Smooth muscle cell (in vitro differentiated cells): ENCODE measurements at regions not wholly inside any gene's neighbourhood (a gene's known extent, or its start where the extent isn't known, plus 50 kb on each side); places are given as distances from the start of the nearest gene placed in this dataset.

Experiments used
- DNase-seq: peaks from one replicate; lab custom pipeline; 2025; ENCODE audit not compliant: unreplicated experiment; lab: John Stamatoyannopoulos, UW
- H2AFZ ChIP-seq: fragments of 200-600 bp; sonication (generic); 2 replicates; pipeline ENCODE4 v1.6.0; 2016; ENCODE audit warnings: antibody characterized with exemption, low read depth, mild to moderate bottlenecking
- H3F3A ChIP-seq: fragments of 200-600 bp; sonication (generic); 2 replicates; pipeline ENCODE4 v1.6.0; 2017; ENCODE audit warnings: antibody characterized with exemption, low read depth
- H3K27ac ChIP-seq: fragments of 200-600 bp; sonication (generic); 2 replicates; pipeline ENCODE4 v1.5.1; 2016; ENCODE audit warnings: low read depth, mild to moderate bottlenecking
- H3K27me3 ChIP-seq: fragments of 200-600 bp; sonication (generic); 2 replicates; pipeline ENCODE4 v1.6.1; 2016; ENCODE audit warnings: low read depth, mild to moderate bottlenecking
- H3K36me3 ChIP-seq: fragments of 200-600 bp; sonication (generic); 2 replicates; pipeline ENCODE4 v1.5.1; 2016; ENCODE audit warnings: low read depth
- H3K4me1 ChIP-seq: fragments of 200-600 bp; sonication (generic); 2 replicates; pipeline ENCODE4 v1.5.1; 2016; ENCODE audit warnings: low read depth
- H3K4me2 ChIP-seq: fragments of 200-600 bp; sonication (generic); 2 replicates; pipeline ENCODE4 v1.6.0; 2016; ENCODE audit warnings: mild to moderate bottlenecking
- H3K4me3 ChIP-seq: fragments of 200-600 bp; sonication (generic); 2 replicates; pipeline ENCODE4 v1.5.1; 2016; ENCODE audit warnings: mild to moderate bottlenecking
- H3K79me2 ChIP-seq: fragments of 200-600 bp; sonication (generic); 2 replicates; pipeline ENCODE4 v1.6.0; 2016; ENCODE audit warnings: low read depth, mild to moderate bottlenecking
- H3K9ac ChIP-seq: fragments of 200-600 bp; sonication (generic); 2 replicates; pipeline ENCODE4 v1.6.0; 2016; ENCODE audit warnings: low read depth
- H3K9me3 ChIP-seq: fragments of 200-600 bp; sonication (generic); replicated peaks from 2 replicates; pipeline ENCODE4 v1.5.1; 2016; ENCODE audit warnings: low read depth
- H4K20me1 ChIP-seq: fragments of 200-600 bp; sonication (generic); 2 replicates; pipeline ENCODE4 v1.6.0; 2016; ENCODE audit warnings: low read depth
- WGBS: methylation state at CpG from one replicate; pipeline ENCODE4 v1.1.7; 2016; ENCODE audit warnings: low lambda C conversion rate; 5-methylcytosine and 5-hydroxymethylcytosine counted together
- TF ChIP-seq, protein P1 (sequence below): fragments of 200-600 bp; sonication (generic); IDR thresholded peaks from 2 replicates; pipeline ENCODE4 v1.5.1; 2017; ENCODE audit warnings: borderline replicate concordance, mild to moderate bottlenecking, antibody characterized with exemption; ENCODE audit not compliant: insufficient read depth, poor library complexity, severe bottlenecking

GRCh38 chr5:152113401-152113800, 188.8 kb upstream of the GLRA1 start:
- no peaks in the 10 kb centered on the region for H3K79me2 ChIP-seq

GRCh38 chr5:152107220-152107619, 182.6 kb upstream of the GLRA1 start:
- H3K27me3 ChIP-seq = no peaks in the 10 kb centered on the region
- no peak overlapping the region for H3K4me3 ChIP-seq
- H3F3A ChIP-seq = no peaks in the 10 kb centered on the region
- H4K20me1 ChIP-seq = no peaks in the 10 kb centered on the region
- no peaks in the 10 kb centered on the region for H3K9me3 ChIP-seq
- no peak overlapping the region for H3K27ac ChIP-seq
- TF ChIP-seq, protein P1, sequence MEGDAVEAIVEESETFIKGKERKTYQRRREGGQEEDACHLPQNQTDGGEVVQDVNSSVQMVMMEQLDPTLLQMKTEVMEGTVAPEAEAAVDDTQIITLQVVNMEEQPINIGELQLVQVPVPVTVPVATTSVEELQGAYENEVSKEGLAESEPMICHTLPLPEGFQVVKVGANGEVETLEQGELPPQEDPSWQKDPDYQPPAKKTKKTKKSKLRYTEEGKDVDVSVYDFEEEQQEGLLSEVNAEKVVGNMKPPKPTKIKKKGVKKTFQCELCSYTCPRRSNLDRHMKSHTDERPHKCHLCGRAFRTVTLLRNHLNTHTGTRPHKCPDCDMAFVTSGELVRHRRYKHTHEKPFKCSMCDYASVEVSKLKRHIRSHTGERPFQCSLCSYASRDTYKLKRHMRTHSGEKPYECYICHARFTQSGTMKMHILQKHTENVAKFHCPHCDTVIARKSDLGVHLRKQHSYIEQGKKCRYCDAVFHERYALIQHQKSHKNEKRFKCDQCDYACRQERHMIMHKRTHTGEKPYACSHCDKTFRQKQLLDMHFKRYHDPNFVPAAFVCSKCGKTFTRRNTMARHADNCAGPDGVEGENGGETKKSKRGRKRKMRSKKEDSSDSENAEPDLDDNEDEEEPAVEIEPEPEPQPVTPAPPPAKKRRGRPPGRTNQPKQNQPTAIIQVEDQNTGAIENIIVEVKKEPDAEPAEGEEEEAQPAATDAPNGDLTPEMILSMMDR = no peak
- no peak overlapping the region for H3K9ac ChIP-seq
- no peaks in the 10 kb centered on the region for H3K79me2 ChIP-seq
- DNase-seq = no peak
- H3K4me1 ChIP-seq = no peaks in the 10 kb centered on the region
- no peaks in the 10 kb centered on the region for H3K36me3 ChIP-seq
- WGBS = 35% methylated on average over 3 of the region's 3 CpGs
- no peak overlapping the region for H3K4me2 ChIP-seq
- H2AFZ ChIP-seq = no peak overlapping the region

More at GRCh38 chr5:152113401-152113800, 188.8 kb upstream of the GLRA1 start:
- H4K20me1 ChIP-seq = no peaks in the 10 kb centered on the region
- no peaks in the 10 kb centered on the region for H3K4me1 ChIP-seq
- no peak overlapping the region for H3K9ac ChIP-seq
- H3F3A ChIP-seq = no peaks in the 10 kb centered on the region
- no peaks in the 10 kb centered on the region for H3K9me3 ChIP-seq
- TF ChIP-seq, protein P1 = no peak
- H3K4me3 ChIP-seq = no peak overlapping the region
- H3K36me3 ChIP-seq = no peaks in the 10 kb centered on the region
- no peak overlapping the region for H2AFZ ChIP-seq
- DNase-seq = no peak
- H3K4me2 ChIP-seq = no peak overlapping the region
- no peaks in the 10 kb centered on the region for H3K27me3 ChIP-seq
- 40% methylated on average over 2 of the region's 2 CpGs for WGBS
- H3K27ac ChIP-seq = no peak overlapping the region

DNA sequence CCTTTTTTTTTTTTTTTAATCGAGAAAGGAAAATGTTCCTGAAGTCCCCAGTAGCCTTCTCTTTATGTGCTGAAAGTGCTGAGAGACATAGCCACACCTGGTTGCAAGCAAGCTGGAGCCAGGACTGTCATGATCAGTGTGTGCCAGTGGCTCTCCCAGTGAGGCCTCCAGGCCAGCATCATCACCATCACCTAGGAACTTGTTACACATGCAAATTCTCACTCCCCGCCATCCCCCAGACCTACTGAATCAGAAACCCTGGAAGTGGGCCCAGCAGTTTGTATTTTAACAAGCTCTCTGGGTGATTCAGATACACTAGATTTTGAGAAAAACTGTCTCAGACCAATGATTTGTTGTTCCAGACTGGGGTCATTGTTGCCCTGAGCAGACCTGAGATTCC, 181.9 kb upstream of the GLRA1 start:
- Histone ChIP-seq H3K27ac (no peak overlapping the region), H4K20me1 (no peaks in the 10 kb centered on the region), H3K9me3 (no peaks in the 10 kb centered on the region), H3K4me2 (no peak overlapping the region), H3K36me3 (no peaks in the 10 kb centered on the region), H3K79me2 (no peaks in the 10 kb centered on the region), H3K9ac (no peak overlapping the region), H3F3A (no peaks in the 10 kb centered on the region), H3K4me3 (no peak overlapping the region), H2AFZ (no peak overlapping the region), H3K27me3 (no peaks in the 10 kb centered on the region), H3K4me1 (no peaks in the 10 kb centered on the region)
- TF ChIP-seq, protein P1 = no peak
- no peak for DNase-seq
- WGBS = 98% methylated on average over 2 of the region's 2 CpGs

DNA sequence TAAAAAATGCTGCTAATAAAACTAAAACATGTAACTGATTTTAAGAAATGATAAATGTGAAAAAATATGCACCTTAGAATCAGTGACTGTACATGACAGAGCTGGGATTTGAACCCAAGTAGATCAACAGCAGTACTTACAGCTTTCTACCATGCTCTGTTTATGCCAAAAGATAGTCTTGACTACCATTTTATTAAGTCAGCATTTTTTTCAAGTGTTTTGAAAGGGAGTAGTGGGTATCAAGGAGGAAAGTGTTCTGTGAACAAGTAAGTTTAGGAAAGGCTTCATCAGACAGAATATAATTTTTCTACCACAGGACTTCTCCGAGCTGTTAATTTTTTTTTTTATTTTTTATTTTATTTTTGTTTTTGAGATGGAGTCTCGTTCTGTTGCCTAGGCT, 180.4 kb upstream of the GLRA1 start:
- TF ChIP-seq, protein P1 = no peak
- H3K36me3 ChIP-seq = no peaks in the 10 kb centered on the region
- WGBS = 94% methylated on average over 2 of the region's 2 CpGs
- H3K27ac ChIP-seq = no peak overlapping the region
- DNase-seq = no peak
- H3K4me3 ChIP-seq = no peak overlapping the region
- H3K9ac ChIP-seq = no peak overlapping the region
- no peak overlapping the region for H2AFZ ChIP-seq
- H3K79me2 ChIP-seq = no peaks in the 10 kb centered on the region
- no peak overlapping the region for H3K4me2 ChIP-seq
- no peaks in the 10 kb centered on the region for H3F3A ChIP-seq
- no peaks in the 10 kb centered on the region for H3K27me3 ChIP-seq
- no peaks in the 10 kb centered on the region for H3K9me3 ChIP-seq
- H4K20me1 ChIP-seq = no peaks in the 10 kb centered on the region
- H3K4me1 ChIP-seq = no peaks in the 10 kb centered on the region
